Psoas muscle (tissue), 7 donors: ENCODE measurements at regions not wholly inside any gene's neighbourhood (a gene's known extent, or its start where the extent isn't known, plus 50 kb on each side); places are given as distances from the start of the nearest gene placed in this dataset.

ENCODE experiments used
- ATAC-seq, 4 donors: fragments of 200-7000 bp; cut with Tn5 transposase; one replicate each; pipeline ENCODE4 v1.9.1; 2020; ENCODE audit warnings: moderate library complexity in 3 of 4, mild to moderate bottlenecking in 2 of 4
- DNase-seq, 2 donors: peaks; one replicate each; pipeline ENCODE4 v3.0.0-alpha.2; 2020
- H3K27ac ChIP-seq: fragments of 200-600 bp; one replicate; pipeline ENCODE4 v1.8.0; 2022
- H3K27me3 ChIP-seq, 3 donors: fragments of 200-600 bp in 1 of 3; one replicate each; pipeline versions ENCODE4 v1.6.1 to v1.8.0; 2013 to 2022; ENCODE audit warnings: low read length in 2 of 3, mild to moderate bottlenecking in 2 of 3, moderate library complexity in 1 of 3; ENCODE audit not compliant: insufficient read depth in 3 of 3
- H3K36me3 ChIP-seq, 2 donors: fragments of 200-600 bp in 1 of 2; one replicate each; pipeline versions ENCODE4 v1.6.1 to v1.8.0; 2013 to 2022; ENCODE audit warnings: low read depth in 1 of 2, mild to moderate bottlenecking in 1 of 2, moderate library complexity in 1 of 2; ENCODE audit not compliant: insufficient read depth in 1 of 2
- H3K4me1 ChIP-seq: fragments of 200-600 bp; one replicate; pipeline ENCODE4 v1.8.0; 2022
- H3K4me3 ChIP-seq: fragments of 200-600 bp; one replicate; pipeline ENCODE4 v1.8.0; 2022; ENCODE audit warnings: mild to moderate bottlenecking
- H3K9me3 ChIP-seq: fragments of 200-600 bp; one replicate; pipeline ENCODE4 v1.8.0; 2022
- WGBS, 3 donors: extraction: QIAGEN DNeasy Blood & Tissue Kit; methylation state at CpG; one replicate each; pipeline versions ENCODE4 v1.1.6 to v1.1.7; 2013; 5-methylcytosine and 5-hydroxymethylcytosine counted together
- intact Hi-C, 2 donors: fragments of 100-400 bp; cut with DNase I; formaldehyde crosslinking; loops; one replicate each; pipeline versions ENCODE4 v1.11.0 to v1.14.2; 2022
- TF ChIP-seq, protein P1 (sequence below): fragments of 200-600 bp; IDR thresholded peaks from one replicate; pipeline ENCODE4 v1.8.0; 2022; ENCODE audit warnings: antibody characterized with exemption
- donor health status: healthy with polysubstance abuse.
- donor health status: DM: no; HTN: no; CAD: no; lungs with moderate emphysema.
- donor health status: Bipolar disorder and iron deficiency.
- donor health status: healthy.
- donor health status: DM: yes; HTN: yes; CAD: no.
- donor health status: DM: no; HTN: no; CAD: no.
- donor health status: DM: yes; HTN: yes; CAD: no.

- WGBS, 3 donors = 70 to 78% (median 74%) methylated on average over 3 of the region's 3 CpGs
- H3K9me3 ChIP-seq = no peaks in the 10 kb centered on the region
- H3K4me3 ChIP-seq = no peak overlapping the region
- intact Hi-C loops = no loop called here
- ATAC-seq = no peak
- no peak for DNase-seq
- H3K27me3 ChIP-seq = peaks cover 0 to 2% (median 2%) of the 10 kb centered on the region in 3 donors
- no peaks in the 10 kb centered on the region for H3K4me1 ChIP-seq
- H3K36me3 ChIP-seq = no peaks in the 10 kb centered on the region
- TF ChIP-seq, protein P1, sequence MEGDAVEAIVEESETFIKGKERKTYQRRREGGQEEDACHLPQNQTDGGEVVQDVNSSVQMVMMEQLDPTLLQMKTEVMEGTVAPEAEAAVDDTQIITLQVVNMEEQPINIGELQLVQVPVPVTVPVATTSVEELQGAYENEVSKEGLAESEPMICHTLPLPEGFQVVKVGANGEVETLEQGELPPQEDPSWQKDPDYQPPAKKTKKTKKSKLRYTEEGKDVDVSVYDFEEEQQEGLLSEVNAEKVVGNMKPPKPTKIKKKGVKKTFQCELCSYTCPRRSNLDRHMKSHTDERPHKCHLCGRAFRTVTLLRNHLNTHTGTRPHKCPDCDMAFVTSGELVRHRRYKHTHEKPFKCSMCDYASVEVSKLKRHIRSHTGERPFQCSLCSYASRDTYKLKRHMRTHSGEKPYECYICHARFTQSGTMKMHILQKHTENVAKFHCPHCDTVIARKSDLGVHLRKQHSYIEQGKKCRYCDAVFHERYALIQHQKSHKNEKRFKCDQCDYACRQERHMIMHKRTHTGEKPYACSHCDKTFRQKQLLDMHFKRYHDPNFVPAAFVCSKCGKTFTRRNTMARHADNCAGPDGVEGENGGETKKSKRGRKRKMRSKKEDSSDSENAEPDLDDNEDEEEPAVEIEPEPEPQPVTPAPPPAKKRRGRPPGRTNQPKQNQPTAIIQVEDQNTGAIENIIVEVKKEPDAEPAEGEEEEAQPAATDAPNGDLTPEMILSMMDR = no peak
- H3K27ac ChIP-seq = no peak overlapping the region
These were observed 61.8 kb downstream of the S1PR1 start for GRCh38 chr1:101298663-101299062.

DNA sequence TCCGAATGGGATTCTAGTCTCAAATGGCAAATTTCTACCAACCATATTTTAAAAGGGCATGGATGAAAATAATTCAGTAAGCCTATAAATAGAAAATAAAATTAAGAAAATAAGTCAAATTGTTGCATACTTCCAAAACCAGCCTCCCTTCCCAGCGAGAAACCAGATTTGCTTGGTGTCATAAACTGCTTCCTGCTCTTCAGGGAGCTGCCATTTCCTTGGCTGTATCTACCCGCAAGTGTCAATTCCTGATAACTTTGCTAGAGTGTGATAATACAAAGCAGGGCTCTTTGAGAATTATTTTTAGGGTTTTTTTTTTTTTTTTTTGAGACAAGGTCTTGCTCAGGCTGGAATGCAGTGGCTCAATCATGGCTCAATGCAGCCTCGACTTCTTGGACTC lies 62.3 kb downstream of the S1PR1 start:
- 82 to 89% (median 87%) methylated on average over 4 of the region's 4 CpGs for WGBS, 3 donors
- TF ChIP-seq, protein P1 = no peak
- Histone ChIP-seq H3K27ac (no peak overlapping the region), H3K4me3 (no peak overlapping the region), H3K27me3 (peaks cover 0 to 2% (median 2%) of the 10 kb centered on the region in 3 donors), H3K36me3 (no peaks in the 10 kb centered on the region), H3K9me3 (no peaks in the 10 kb centered on the region), H3K4me1 (no peaks in the 10 kb centered on the region)
- ATAC-seq (no peak), DNase-seq (no peak)
- intact Hi-C loops = no loop called here

- Histone ChIP-seq H3K27ac (no peak overlapping the region), H3K27me3 (peaks cover 0 to 2% (median 1%) of the 10 kb centered on the region in 3 donors), H3K4me1 (no peaks in the 10 kb centered on the region), H3K9me3 (no peaks in the 10 kb centered on the region), H3K36me3 (no peaks in the 10 kb centered on the region), H3K4me3 (no peak overlapping the region)
- DNase-seq (no peak), ATAC-seq (no peak)
- TF ChIP-seq, protein P1 = no peak
- intact Hi-C loops = no loop called here
- WGBS, 3 donors = 82 to 88% (median 82%) methylated on average over 3 of the region's 3 CpGs
These were observed 62.9 kb downstream of the S1PR1 start for GRCh38 chr1:101299710-101300109.

DNA sequence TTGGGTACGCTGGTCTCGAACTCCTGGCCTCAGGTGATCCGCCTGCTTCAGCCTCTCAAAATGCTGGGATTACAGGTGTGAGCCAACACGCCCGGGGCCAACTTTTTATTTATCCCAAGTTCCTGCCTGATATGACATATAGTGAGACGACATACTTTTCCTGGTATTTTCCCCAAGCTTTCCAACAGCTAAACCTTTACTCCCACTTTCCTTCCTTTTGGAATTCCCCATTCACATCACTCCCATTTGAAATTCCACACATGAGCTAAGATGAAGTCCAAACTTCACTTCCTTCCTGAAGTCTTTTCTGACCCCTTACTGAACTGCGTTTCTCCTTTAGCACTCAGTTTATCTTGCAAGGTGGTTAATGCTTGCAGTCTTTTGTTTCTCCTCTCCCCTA lies 64.1 kb downstream of the S1PR1 start:
- Histone ChIP-seq H3K36me3 (no peaks in the 10 kb centered on the region), H3K9me3 (no peaks in the 10 kb centered on the region), H3K27me3 (peaks cover 0 to 2% (median 0%) of the 10 kb centered on the region in 3 donors), H3K27ac (no peak overlapping the region), H3K4me1 (no peaks in the 10 kb centered on the region), H3K4me3 (no peak overlapping the region)
- TF ChIP-seq, protein P1 = no peak
- intact Hi-C loops = no loop called here
- ATAC-seq (no peak), DNase-seq (no peak)
- WGBS, 3 donors = 72 to 84% (median 75%) methylated on average over 7 of the region's 7 CpGs

- intact Hi-C loops = no loop called here
- 64 to 75% (median 72%) methylated on average over 6 of the region's 6 CpGs for WGBS, 3 donors
- no peak overlapping the region for H3K27ac ChIP-seq
- H3K27me3 ChIP-seq = peaks cover 0 to 2% (median 0%) of the 10 kb centered on the region in 3 donors
- H3K4me3 ChIP-seq = no peak overlapping the region
- no peaks in the 10 kb centered on the region for H3K4me1 ChIP-seq
- no peak for DNase-seq
- TF ChIP-seq, protein P1 = no peak
- H3K9me3 ChIP-seq = no peaks in the 10 kb centered on the region
- no peaks in the 10 kb centered on the region for H3K36me3 ChIP-seq
- ATAC-seq = no peak
These were observed 64.7 kb downstream of the S1PR1 start for GRCh38 chr1:101301446-101302057.
